ENCODE measurements at regions not wholly inside any gene's neighbourhood (a gene's known extent, or its start where the extent isn't known, plus 50 kb on each side); places are given as distances from the start of the nearest gene placed in this dataset.

DNA sequence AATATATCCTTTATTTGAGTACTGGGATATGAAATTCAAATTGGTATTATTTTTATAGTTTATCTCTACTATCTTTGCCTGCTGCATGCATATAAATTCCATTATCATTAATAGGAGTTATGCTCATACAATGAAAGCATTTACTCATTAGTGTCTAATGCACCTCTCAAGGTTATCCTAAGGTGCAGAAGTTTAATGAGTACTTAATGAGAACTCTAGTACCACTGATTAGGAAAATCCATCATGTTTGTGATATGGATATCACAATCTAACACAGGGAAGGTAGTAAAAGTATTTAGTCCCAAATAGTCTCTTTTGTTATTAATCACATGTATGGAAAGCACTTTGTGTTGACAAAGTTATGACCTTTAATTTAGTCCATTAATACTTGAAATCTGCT, 77.2 kb upstream of the SLC10A2 start:
- Histone ChIP-seq H3K36me3 (ENCODE audit: control insufficient read depth, insufficient read depth, low read length, severe bottlenecking) (no peaks in the 10 kb centered on the region), H3K9me3 (ENCODE audit: control insufficient read depth, low read length) (no peaks in the 10 kb centered on the region), H3K27me3 (replicated peaks; ENCODE audit: control insufficient read depth, insufficient read depth, low read length) (no peaks in the 10 kb centered on the region), H3K9ac (ENCODE audit: low read length) (no peak overlapping the region), H3K4me1 (ENCODE audit: control insufficient read depth, insufficient read depth, low read length) (no peaks in the 10 kb centered on the region), H3K4me3 (ENCODE audit: low read length) (no peak overlapping the region)
- no peak for DNase-seq (ENCODE audit: low read depth)

DNA sequence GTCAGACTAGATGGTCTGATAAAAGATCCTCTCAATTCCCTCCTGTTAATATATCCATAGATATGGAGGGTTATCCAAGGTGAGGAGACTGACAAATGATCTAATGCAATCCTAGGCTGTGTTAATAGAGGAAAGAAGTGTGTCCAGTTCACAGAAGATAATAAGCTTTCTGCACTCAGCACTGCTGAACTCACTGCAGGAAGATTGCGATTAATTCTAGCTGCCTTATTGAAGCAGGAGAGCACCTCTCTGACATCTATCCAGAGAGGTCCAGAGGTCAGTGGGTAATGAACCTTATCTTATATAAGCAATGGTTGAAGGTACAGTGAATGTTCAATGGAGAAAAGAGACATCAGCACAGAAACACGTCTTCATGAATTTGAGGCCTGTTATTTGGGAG, 75.9 kb upstream of the SLC10A2 start:
- Histone ChIP-seq H3K9me3 (ENCODE audit: control insufficient read depth, low read length) (no peaks in the 10 kb centered on the region), H3K27me3 (replicated peaks; ENCODE audit: control insufficient read depth, insufficient read depth, low read length) (no peaks in the 10 kb centered on the region), H3K9ac (ENCODE audit: low read length) (no peak overlapping the region), H3K4me1 (ENCODE audit: control insufficient read depth, insufficient read depth, low read length) (no peaks in the 10 kb centered on the region), H3K36me3 (ENCODE audit: control insufficient read depth, insufficient read depth, low read length, severe bottlenecking) (no peaks in the 10 kb centered on the region), H3K4me3 (ENCODE audit: low read length) (no peak overlapping the region)
- DNase-seq (ENCODE audit: low read depth) = no peak

DNA sequence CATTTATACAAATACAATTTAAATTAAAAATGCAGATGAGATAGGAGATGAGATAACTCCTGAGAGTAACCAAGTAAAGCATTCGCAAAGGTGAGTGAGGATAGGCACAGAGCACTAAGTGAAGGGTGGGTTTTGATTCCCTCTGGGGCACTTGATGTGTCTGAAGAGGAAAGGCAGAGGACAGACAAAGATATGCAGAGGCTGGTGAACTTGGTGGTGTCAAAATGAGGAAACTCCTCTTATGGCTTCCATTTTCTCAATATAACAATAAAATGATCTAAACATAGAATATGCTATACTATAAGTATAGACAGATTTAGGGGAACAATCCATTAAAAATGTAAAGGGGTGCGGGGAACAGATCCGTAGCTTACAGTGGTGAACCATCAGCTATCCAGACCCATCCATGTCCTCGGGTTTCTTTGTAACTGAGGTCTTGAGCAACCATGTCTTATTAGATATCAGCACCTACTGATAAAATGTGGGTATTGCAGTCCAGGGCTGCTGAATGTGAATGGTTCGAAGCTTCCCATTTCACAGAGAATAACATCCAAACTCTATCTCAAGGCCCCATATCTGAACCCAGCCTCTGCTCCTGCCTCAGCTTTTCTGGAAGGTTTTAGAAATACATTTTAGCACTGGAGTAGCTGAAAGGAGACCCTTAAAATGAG, 73.9 kb upstream of the SLC10A2 start:
- Histone ChIP-seq H3K9ac (ENCODE audit: low read length) (no peak overlapping the region), H3K4me3 (ENCODE audit: low read length) (no peak overlapping the region), H3K4me1 (ENCODE audit: control insufficient read depth, insufficient read depth, low read length) (no peaks in the 10 kb centered on the region), H3K27me3 (replicated peaks; ENCODE audit: control insufficient read depth, insufficient read depth, low read length) (no peaks in the 10 kb centered on the region), H3K9me3 (ENCODE audit: control insufficient read depth, low read length) (no peaks in the 10 kb centered on the region), H3K36me3 (ENCODE audit: control insufficient read depth, insufficient read depth, low read length, severe bottlenecking) (no peaks in the 10 kb centered on the region)
- DNase-seq (ENCODE audit: low read depth) = peak; percentile 59

GRCh38 chr13:103134271-103134670, 68.1 kb upstream of the SLC10A2 start:
- H3K9me3 ChIP-seq (ENCODE audit: control insufficient read depth, low read length) = no peaks in the 10 kb centered on the region
- no peak overlapping the region for H3K4me3 ChIP-seq (ENCODE audit: low read length)
- H3K9ac ChIP-seq (ENCODE audit: low read length) = no peak overlapping the region
- DNase-seq (ENCODE audit: low read depth) = no peak
- H3K4me1 ChIP-seq (ENCODE audit: control insufficient read depth, insufficient read depth, low read length) = no peaks in the 10 kb centered on the region
- H3K27me3 ChIP-seq (replicated peaks; ENCODE audit: control insufficient read depth, insufficient read depth, low read length) = peaks cover 3% of the 10 kb centered on the region
- H3K36me3 ChIP-seq (ENCODE audit: control insufficient read depth, insufficient read depth, low read length, severe bottlenecking) = no peaks in the 10 kb centered on the region

- no peak overlapping the region for H3K4me3 ChIP-seq (ENCODE audit: low read length)
- H3K4me1 ChIP-seq (ENCODE audit: control insufficient read depth, insufficient read depth, low read length) = no peaks in the 10 kb centered on the region
- no peaks in the 10 kb centered on the region for H3K9me3 ChIP-seq (ENCODE audit: control insufficient read depth, low read length)
- peaks cover 3% of the 10 kb centered on the region for H3K27me3 ChIP-seq (replicated peaks; ENCODE audit: control insufficient read depth, insufficient read depth, low read length)
- no peak overlapping the region for H3K9ac ChIP-seq (ENCODE audit: low read length)
- H3K36me3 ChIP-seq (ENCODE audit: control insufficient read depth, insufficient read depth, low read length, severe bottlenecking) = no peaks in the 10 kb centered on the region
- DNase-seq (ENCODE audit: low read depth) = no peak
Observed at GRCh38 chr13:103133556-103133955, 67.3 kb upstream of the SLC10A2 start.

DNA sequence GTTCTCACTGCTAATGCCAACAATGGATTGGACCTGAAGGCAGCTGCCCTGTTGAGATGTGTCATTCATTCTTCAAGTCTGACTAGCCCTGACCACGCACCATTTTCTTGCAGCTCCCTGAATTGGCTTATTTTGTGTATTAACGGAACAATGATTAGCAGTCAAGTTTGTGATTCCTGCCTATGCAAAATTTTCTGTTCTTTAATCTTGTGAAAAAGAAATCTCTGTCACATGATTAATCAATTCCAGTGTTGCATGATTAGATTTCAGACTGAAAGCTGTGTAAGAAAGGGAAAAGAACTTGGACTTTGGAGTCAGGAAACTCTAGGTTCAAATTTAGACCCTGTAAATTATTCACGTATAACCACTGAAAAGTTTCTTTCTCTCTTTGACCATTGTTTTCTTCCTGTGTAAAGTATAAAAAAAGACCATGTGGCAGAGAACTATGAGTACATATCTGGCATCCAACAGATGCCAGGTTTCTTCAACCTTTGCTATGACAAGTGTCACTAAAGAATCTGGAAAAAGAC, 64.5 kb upstream of the SLC10A2 start:
- Histone ChIP-seq H3K36me3 (ENCODE audit: control insufficient read depth, insufficient read depth, low read length, severe bottlenecking) (no peaks in the 10 kb centered on the region), H3K27me3 (replicated peaks; ENCODE audit: control insufficient read depth, insufficient read depth, low read length) (peaks cover 6% of the 10 kb centered on the region), H3K9me3 (ENCODE audit: control insufficient read depth, low read length) (no peaks in the 10 kb centered on the region), H3K4me3 (ENCODE audit: low read length) (no peak overlapping the region), H3K4me1 (ENCODE audit: control insufficient read depth, insufficient read depth, low read length) (no peaks in the 10 kb centered on the region), H3K9ac (ENCODE audit: low read length) (no peak overlapping the region)
- DNase-seq (ENCODE audit: low read depth) = no peak

GRCh38 chr13:103130146-103130545, 63.9 kb upstream of the SLC10A2 start:
- no peak overlapping the region for H3K9ac ChIP-seq (ENCODE audit: low read length)
- H3K4me1 ChIP-seq (ENCODE audit: control insufficient read depth, insufficient read depth, low read length) = no peaks in the 10 kb centered on the region
- no peaks in the 10 kb centered on the region for H3K36me3 ChIP-seq (ENCODE audit: control insufficient read depth, insufficient read depth, low read length, severe bottlenecking)
- H3K9me3 ChIP-seq (ENCODE audit: control insufficient read depth, low read length) = no peaks in the 10 kb centered on the region
- H3K4me3 ChIP-seq (ENCODE audit: low read length) = no peak overlapping the region
- H3K27me3 ChIP-seq (replicated peaks; ENCODE audit: control insufficient read depth, insufficient read depth, low read length) = peaks cover 6% of the 10 kb centered on the region
- no peak for DNase-seq (ENCODE audit: low read depth)

Data from adipocyte (in vitro differentiated cells).